ENCODE measurements at regions not wholly inside any gene's neighbourhood (a gene's known extent, or its start where the extent isn't known, plus 50 kb on each side); places are given as distances from the start of the nearest gene placed in this dataset.

GRCh38 chr18:72458271-72458670, 85.9 kb downstream of the CBLN2 start:
- no peak for TF ChIP-seq ZNF384 (IDR thresholded peaks at IDR 0.05)
- TF ChIP-seq ARNT (IDR thresholded peaks at IDR 0.05): no peak
- TF ChIP-seq FOXA1 (IDR thresholded peaks at IDR 0.05): no peak
- TF ChIP-seq SP1 (IDR thresholded peaks at IDR 0.05): no peak
